ENCODE measurements at regions not wholly inside any gene's neighbourhood (a gene's known extent, or its start where the extent isn't known, plus 50 kb on each side); places are given as distances from the start of the nearest gene placed in this dataset.
"Not testable (repeated sequence)": the region's sequence is repeated elsewhere in the genome, so short reads cannot be mapped to it uniquely, and the experiment has no call there.

DNA sequence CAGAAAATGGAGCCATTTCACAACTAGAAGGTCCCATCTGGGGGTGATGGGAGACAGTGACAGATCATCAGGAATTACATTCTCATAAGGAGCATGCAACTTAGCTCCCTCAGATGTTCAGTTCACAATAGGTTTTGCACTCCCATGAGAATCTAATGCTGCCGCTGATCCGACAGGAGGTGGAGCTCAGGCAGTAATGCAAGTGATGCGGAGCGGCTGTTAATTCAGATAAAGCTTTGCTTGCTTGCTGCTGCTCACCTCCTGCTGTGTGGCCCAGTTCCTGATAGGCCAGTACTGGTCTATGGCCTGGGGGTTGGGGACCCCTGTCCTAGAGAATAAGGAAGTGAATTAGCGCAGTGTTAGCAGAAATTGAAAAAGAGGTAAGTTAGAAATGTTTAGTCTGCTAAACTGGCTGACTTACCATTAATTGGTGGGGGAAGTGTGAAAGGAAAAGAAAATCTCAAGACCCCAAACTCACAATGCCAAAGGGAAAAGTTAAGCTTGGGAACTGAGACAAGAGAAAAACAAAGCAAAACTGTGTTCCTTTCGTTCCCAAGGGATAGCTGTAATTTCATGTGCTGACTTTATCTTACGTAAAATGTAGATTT lies 76.4 kb downstream of the LYZL2 start:
- intact Hi-C loops (cut with DNase I), result no loop called here
- no peaks in the 10 kb centered on the region for H3K9me3 ChIP-seq
- WGBS, 2 donors, result 65 to 67% methylated on average over 7 of the region's 7 CpGs
- peaks cover 0 to 73% (median 16%) of the 10 kb centered on the region in 9 donors for H3K4me1 ChIP-seq
- no peak for DNase-seq
- no peak for ATAC-seq
- H3K27ac ChIP-seq, result peak overlapping the region; percentile 11 to 94 (median 74)
- H3K36me3 ChIP-seq, result no peaks in the 10 kb centered on the region
- no peak overlapping the region for H3K4me3 ChIP-seq
- TF ChIP-seq, protein P1, sequence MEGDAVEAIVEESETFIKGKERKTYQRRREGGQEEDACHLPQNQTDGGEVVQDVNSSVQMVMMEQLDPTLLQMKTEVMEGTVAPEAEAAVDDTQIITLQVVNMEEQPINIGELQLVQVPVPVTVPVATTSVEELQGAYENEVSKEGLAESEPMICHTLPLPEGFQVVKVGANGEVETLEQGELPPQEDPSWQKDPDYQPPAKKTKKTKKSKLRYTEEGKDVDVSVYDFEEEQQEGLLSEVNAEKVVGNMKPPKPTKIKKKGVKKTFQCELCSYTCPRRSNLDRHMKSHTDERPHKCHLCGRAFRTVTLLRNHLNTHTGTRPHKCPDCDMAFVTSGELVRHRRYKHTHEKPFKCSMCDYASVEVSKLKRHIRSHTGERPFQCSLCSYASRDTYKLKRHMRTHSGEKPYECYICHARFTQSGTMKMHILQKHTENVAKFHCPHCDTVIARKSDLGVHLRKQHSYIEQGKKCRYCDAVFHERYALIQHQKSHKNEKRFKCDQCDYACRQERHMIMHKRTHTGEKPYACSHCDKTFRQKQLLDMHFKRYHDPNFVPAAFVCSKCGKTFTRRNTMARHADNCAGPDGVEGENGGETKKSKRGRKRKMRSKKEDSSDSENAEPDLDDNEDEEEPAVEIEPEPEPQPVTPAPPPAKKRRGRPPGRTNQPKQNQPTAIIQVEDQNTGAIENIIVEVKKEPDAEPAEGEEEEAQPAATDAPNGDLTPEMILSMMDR (IDR thresholded peaks at IDR 0.05), result no peak
- H3K27me3 ChIP-seq, result no peaks in the 10 kb centered on the region

DNA sequence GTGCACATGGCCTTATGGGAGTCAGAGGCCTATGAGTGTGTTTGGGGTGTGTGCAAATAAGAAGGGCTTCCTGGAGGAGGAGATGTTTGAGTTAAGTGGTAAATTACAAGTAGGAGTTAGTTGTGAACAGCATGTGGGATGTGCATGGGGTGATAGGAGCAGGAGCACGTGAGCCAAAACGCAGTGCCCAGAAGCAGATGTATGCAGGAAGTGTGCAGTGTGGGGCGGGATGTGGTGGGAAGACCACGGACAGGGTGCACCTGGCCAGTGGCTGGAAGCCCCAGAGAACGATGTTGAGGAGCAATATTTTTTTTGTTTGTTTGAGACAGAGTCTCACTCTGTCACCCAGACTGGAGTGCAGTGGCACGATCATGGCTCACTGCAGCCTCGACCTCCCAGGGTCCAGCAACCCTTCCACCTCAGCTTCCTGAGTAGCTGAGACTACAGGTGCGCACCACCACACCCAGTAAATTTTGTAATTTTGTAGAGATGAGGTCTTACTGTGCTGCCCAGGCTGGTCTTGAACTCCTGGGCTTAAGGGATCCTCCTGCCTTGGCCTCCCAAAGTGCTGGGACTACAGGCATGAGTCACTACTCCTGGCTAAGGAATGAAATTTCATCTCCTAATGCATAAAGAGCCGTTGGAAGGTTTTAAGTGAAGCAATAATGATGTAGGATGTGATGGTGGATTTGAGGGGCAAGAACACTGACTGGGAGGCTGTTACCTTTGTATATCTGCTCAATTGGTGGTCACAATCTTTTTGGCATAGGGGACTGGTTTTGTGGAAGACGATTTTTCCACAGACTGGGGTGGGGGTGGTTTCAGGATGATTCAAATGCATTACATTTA lies 78.4 kb downstream of the LYZL2 start:
- Histone ChIP-seq H3K36me3 (no peaks in the 10 kb centered on the region), H3K27ac (peak overlapping the region in 1 of 10 donors; percentile 94), H3K4me1 (peaks cover 0 to 63% (median 16%) of the 10 kb centered on the region in 9 donors), H3K27me3 (no peaks in the 10 kb centered on the region), H3K4me3 (no peak overlapping the region), H3K9me3 (no peaks in the 10 kb centered on the region)
- intact Hi-C loops (cut with DNase I), result no loop called here
- ATAC-seq (no peak), DNase-seq (no peak)
- TF ChIP-seq, protein P1 (IDR thresholded peaks at IDR 0.05), result no peak
- WGBS, 2 donors, result 78 to 86% methylated on average over 10 of the region's 10 CpGs

DNA sequence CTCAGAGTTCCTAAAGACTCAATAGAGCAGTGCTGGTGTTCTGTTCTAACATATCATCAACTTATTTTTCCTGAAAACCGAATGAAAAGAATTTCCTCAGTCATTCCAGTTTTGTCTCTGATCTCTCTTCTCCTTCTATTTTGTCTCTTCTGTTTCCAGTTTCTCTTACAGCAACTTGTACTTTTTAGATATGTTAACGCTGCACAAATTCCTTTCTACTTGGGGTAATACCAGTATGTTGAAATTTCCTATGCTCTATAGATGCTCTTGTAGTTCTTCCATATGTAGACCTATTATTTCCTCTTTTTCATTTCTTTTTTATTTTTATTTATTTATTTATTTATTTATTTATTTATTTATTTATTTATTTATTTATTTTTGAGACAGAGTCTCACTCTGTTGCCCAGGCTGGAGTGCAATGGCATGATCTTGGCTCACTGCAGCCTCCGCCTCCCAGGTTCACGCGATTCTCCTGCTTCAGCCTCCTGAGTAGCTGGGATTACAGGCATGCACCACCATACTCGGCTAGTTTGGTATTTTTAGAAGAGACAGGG lies 80.3 kb downstream of the LYZL2 start:
- H3K9me3 ChIP-seq; H3K4me3 ChIP-seq; ATAC-seq; H3K36me3 ChIP-seq; intact Hi-C loops (cut with DNase I); DNase-seq; H3K27me3 ChIP-seq: not testable (repeated sequence)
- Histone ChIP-seq H3K27ac (peak overlapping the region in 1 of 10 donors; percentile 84), H3K4me1 (peaks cover 0 to 53% (median 11%) of the 10 kb centered on the region in 9 donors)
- 85 to 92% methylated on average over 6 of the region's 6 CpGs for WGBS, 2 donors

DNA sequence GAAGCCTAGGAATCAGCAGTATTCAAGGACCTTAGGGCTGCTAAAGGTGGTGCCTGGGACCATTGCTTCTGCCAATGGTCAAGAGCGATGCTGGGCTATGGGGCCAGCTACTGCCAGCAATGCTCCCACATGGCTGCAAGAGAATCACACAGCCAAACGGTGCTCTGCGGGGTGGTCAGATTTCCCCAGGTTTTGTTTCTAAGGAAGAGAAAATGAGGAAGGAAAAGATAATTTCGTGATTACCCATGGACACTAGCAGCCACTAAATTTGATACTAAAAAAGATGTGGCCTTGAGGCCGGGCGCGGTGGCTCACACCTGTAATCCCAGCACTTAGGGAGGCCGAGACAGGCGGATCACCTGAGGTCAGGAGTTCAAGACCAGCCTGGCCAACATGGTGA lies 83.0 kb downstream of the LYZL2 start:
- Histone ChIP-seq H3K4me3 (no peak overlapping the region), H3K36me3 (no peaks in the 10 kb centered on the region), H3K9me3 (no peaks in the 10 kb centered on the region), H3K27me3 (no peaks in the 10 kb centered on the region), H3K27ac (peak overlapping the region in 1 of 10 donors; percentile 14), H3K4me1 (peaks cover 0 to 57% (median 0%) of the 10 kb centered on the region in 9 donors)
- TF ChIP-seq, protein P1 (IDR thresholded peaks at IDR 0.05), result no peak
- intact Hi-C loops (cut with DNase I), result no loop called here
- DNase-seq (no peak), ATAC-seq (no peak)
- WGBS, 2 donors, result 84 to 95% methylated on average over 9 of the region's 9 CpGs
